Progenitor cell of endocrine pancreas (in vitro differentiated cells): ENCODE measurements at regions not wholly inside any gene's neighbourhood (a gene's known extent, or its start where the extent isn't known, plus 50 kb on each side); places are given as distances from the start of the nearest gene placed in this dataset.

ENCODE experiments used
- DNase-seq: peaks from one replicate; pipeline ENCODE4 v3.0.0; 2021; ENCODE audit warnings: low spot score; ENCODE audit not compliant: unreplicated experiment
- H3K27ac Mint-ChIP-seq: 2 replicates; pipeline ENCODE4 v1.8.0; 2021; ENCODE audit warnings: mild to moderate bottlenecking, moderate library complexity, mixed read lengths
- H3K27me3 Mint-ChIP-seq: 2 replicates; pipeline ENCODE4 v1.8.0; 2021; ENCODE audit warnings: mixed read lengths
- H3K36me3 Mint-ChIP-seq: 2 replicates; pipeline ENCODE4 v1.8.0; 2022; ENCODE audit warnings: mixed read lengths; ENCODE audit not compliant: insufficient read depth
- H3K4me1 Mint-ChIP-seq: 2 replicates; pipeline ENCODE4 v1.8.0; 2021; ENCODE audit warnings: low read depth, mixed read lengths
- H3K4me3 Mint-ChIP-seq: 2 replicates; pipeline ENCODE4 v1.8.0; 2021; ENCODE audit warnings: low read depth, mild to moderate bottlenecking, moderate library complexity, mixed read lengths
- H3K9me3 Mint-ChIP-seq: 2 replicates; pipeline ENCODE4 v1.8.0; 2021; ENCODE audit warnings: low read depth, mixed read lengths
- CTCF ChIP-seq: fragments of 200-600 bp; sonication (generic); IDR thresholded peaks from one replicate; pipeline ENCODE4 v1.5.0; 2021; ENCODE audit warnings: antibody characterized with exemption, mild to moderate bottlenecking; ENCODE audit not compliant: unreplicated experiment

- no peaks in the 10 kb centered on the region for H3K27me3 Mint-ChIP-seq
- H3K4me3 Mint-ChIP-seq, result no peak overlapping the region
- H3K9me3 Mint-ChIP-seq, result peaks cover 22% of the 10 kb centered on the region
- H3K36me3 Mint-ChIP-seq, result no peaks in the 10 kb centered on the region
- TF ChIP-seq CTCF, result no peak
- no peaks in the 10 kb centered on the region for H3K4me1 Mint-ChIP-seq
- no peak overlapping the region for H3K27ac Mint-ChIP-seq
- no peak for DNase-seq
Observed at GRCh38 chr18:75945265-75945933, 517.9 kb upstream of the SMIM21 start.

GRCh38 chr18:75937306-75937705 lies 509.8 kb upstream of the SMIM21 start:
- no peak for DNase-seq
- no peak for TF ChIP-seq CTCF
- H3K4me1 Mint-ChIP-seq, result no peaks in the 10 kb centered on the region
- no peak overlapping the region for H3K27ac Mint-ChIP-seq
- no peaks in the 10 kb centered on the region for H3K36me3 Mint-ChIP-seq
- H3K4me3 Mint-ChIP-seq, result no peak overlapping the region
- no peaks in the 10 kb centered on the region for H3K27me3 Mint-ChIP-seq
- H3K9me3 Mint-ChIP-seq, result peaks cover 4% of the 10 kb centered on the region

- no peak overlapping the region for H3K27ac Mint-ChIP-seq
- no peak overlapping the region for H3K4me3 Mint-ChIP-seq
- H3K36me3 Mint-ChIP-seq, result no peaks in the 10 kb centered on the region
- no peak for TF ChIP-seq CTCF
- no peaks in the 10 kb centered on the region for H3K4me1 Mint-ChIP-seq
- H3K9me3 Mint-ChIP-seq, result peaks cover 3% of the 10 kb centered on the region
- no peaks in the 10 kb centered on the region for H3K27me3 Mint-ChIP-seq
- no peak for DNase-seq
Observed at GRCh38 chr18:75936862-75937261, 509.4 kb upstream of the SMIM21 start.

GRCh38 chr18:75931079-75931478 lies 503.6 kb upstream of the SMIM21 start:
- Mint-ChIP-seq H3K4me3 (no peak overlapping the region), H3K9me3 (no peaks in the 10 kb centered on the region), H3K27me3 (no peaks in the 10 kb centered on the region), H3K4me1 (no peaks in the 10 kb centered on the region), H3K36me3 (no peaks in the 10 kb centered on the region), H3K27ac (no peak overlapping the region)
- TF ChIP-seq CTCF, result no peak
- no peak for DNase-seq

- no peaks in the 10 kb centered on the region for H3K27me3 Mint-ChIP-seq
- no peak for DNase-seq
- H3K36me3 Mint-ChIP-seq, result no peaks in the 10 kb centered on the region
- no peaks in the 10 kb centered on the region for H3K4me1 Mint-ChIP-seq
- no peaks in the 10 kb centered on the region for H3K9me3 Mint-ChIP-seq
- H3K4me3 Mint-ChIP-seq, result no peak overlapping the region
- no peak overlapping the region for H3K27ac Mint-ChIP-seq
- TF ChIP-seq CTCF, result no peak
Observed at GRCh38 chr18:75928706-75929105, 501.2 kb upstream of the SMIM21 start.
